IPS DF 4.7 (cell line): ENCODE measurements at regions not wholly inside any gene's neighbourhood (a gene's known extent, or its start where the extent isn't known, plus 50 kb on each side); places are given as distances from the start of the nearest gene placed in this dataset.
"Not testable (repeated sequence)": the region's sequence is repeated elsewhere in the genome, so short reads cannot be mapped to it uniquely, and the experiment has no call there.

Experiments
- DNase-seq: peaks from one replicate; pipeline ENCODE4 v3.0.0-alpha.2; 2013; ENCODE audit warnings: low spot score; ENCODE audit errors: extremely low read depth

DNA sequence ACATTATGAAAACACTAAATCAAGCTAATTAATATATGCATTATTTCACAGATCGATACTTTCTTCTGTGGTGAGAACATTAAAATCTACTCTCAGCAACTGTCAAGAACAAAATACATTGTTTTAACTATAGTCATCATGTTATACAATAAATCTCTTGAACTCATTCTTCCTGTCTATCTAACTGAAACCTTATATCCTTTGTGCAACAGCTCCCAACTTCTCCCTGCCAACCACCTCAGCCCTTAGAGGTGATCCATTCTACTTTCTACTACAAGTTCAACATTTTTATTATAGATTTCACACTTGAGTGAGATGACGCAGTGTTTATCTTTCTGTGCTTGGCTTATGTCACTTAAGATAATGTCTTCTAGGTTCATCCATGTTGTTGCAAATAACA is 535.2 kb upstream of the CRIM1 start:
- DNase-seq, result no peak

DNA sequence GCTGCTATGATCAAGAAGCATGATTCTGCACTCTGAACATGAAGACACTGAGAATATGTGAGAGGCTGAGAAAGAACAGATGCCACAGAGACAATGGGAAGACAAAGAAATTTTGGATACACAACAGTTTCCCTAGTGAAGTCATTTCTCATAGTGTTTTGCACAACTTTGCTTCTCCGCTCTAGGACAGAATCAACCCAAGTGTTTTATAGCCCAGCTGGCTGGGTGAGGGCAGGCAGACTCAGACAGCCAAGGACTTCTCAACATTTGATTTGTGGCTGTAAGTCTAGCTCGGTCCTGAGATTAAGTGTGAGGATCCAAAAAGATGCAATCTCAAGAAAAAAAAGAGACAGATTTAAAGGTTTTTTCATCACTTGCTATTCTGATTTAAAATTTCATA is 536.5 kb upstream of the CRIM1 start:
- DNase-seq, result no peak

DNA sequence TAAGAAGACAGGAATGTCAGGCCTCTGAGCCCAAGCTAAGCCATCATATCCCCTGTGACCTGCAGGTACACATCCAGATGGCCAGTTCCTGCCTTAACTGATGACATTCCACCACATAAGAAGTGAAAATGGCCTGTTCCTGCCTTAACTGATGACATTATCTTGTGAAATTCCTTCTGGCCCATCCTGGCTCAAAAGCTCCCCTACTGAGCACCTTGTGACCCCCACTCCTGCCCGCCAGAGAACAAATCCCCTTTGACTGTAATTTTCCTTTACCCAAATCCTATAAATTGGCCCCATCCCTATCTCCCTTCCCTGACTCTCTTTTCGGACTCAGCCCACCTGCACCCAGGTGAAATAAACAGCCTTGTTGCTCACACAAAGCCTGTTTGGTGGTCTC is 537.2 kb upstream of the CRIM1 start:
- DNase-seq, result not testable (repeated sequence)

DNA sequence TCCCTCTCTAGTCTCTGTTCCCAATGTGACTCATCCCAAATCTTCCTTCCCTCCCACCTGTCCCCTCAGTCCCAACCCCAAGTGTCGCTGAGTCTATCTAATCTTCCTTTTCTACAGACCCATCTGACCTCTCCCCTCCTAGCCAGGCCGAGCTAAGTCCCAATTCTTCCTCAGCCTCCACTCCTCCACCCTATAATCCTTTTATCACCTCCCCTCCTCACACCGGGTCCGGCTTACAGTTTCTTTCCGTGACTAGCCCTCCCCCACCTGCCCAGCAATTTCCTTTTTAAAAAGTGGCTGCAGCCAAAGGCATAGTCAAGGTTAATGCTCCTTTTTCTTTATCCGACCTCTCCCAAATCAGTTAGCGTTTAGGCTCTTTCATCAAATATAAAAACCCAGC is 541.0 kb upstream of the CRIM1 start:
- not testable (repeated sequence) for DNase-seq

DNA sequence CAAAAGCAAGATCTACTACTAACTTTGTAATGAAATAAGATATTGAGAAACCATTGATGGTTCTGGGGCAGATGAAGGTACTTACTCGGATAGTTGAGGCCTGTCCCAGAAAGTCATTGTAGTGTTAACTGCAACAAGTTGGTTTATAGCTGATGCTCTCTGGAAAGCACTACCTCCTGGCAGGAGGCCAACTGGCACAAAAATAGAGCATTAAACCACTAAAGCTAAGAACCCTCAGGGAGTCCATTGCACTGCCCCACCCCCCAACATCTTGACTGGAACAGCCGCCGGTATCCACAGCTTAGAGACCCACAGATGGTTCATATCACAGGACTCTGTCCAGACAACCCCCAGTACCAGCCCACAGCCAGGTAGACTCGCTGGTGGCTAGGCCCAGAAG is 552.5 kb upstream of the CRIM1 start:
- no peak for DNase-seq

DNA sequence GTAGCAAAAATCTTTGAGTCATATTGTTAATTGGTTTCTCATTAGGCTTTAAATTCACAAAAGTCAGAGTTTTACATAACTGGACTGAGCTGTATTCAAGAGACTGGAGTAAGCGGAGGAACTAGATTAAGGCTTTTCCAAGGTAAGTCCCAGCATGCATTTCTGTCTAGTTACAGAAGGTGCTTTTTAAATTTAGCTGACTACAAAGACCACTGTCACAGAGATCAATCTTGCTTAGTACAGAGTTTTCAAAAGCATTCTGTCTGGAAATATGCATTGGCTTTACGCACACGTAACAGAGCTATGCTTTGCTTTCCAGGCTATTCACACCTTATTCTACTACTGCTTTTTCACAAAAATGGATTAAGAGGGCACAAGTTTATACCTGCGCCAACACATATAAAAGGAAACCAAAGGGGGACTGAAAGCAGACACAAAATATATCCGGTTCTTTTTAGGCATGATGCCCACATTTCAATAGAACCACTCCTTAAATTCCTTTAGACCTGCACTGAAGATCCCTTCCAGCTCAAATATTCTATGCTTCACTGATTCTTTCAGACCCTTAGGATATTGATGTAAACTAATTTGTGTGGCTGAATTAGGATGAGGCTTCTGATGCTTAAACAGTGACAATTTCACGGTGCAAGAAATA is 560.7 kb upstream of the CRIM1 start:
- DNase-seq, result no peak

DNA sequence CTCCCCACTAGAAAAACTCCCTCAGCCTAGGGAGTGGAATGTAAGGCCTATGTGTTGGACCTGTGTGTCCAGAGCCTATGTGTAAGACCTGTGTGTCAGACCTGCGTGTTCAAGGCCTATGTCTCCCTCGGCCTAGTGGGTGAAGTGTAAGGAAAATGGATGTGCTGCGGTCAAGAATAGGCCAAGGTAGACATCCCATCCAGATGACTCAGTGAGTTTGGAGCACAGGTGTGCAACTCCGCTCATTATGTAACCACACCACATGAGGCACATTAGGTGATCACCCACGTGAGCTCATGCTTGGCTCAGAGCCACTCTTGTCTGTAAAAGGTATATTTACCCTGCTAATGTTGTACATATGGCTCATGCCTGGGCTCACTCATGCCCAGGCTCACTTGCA is 565.3 kb upstream of the CRIM1 start:
- DNase-seq, result no peak

DNA sequence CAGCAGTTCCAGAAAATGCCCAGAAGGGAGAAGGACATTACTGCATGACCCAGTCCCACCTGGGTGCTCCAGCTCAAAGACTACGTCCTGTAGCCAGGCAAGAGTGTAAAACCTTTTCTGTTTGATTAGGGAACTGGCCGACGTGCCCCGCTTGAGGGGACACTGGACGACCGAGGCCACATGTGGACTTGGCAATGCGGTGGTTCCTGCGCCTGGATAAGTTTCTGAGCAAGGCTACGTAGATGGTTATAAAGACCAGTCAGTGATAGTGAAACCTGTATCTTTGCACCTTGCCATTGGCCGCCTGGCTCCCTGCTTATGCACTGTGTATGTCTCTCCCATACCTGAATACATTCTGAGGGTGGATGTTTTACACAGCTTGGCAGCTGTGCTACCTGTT is 567.0 kb upstream of the CRIM1 start:
- no peak for DNase-seq

DNA sequence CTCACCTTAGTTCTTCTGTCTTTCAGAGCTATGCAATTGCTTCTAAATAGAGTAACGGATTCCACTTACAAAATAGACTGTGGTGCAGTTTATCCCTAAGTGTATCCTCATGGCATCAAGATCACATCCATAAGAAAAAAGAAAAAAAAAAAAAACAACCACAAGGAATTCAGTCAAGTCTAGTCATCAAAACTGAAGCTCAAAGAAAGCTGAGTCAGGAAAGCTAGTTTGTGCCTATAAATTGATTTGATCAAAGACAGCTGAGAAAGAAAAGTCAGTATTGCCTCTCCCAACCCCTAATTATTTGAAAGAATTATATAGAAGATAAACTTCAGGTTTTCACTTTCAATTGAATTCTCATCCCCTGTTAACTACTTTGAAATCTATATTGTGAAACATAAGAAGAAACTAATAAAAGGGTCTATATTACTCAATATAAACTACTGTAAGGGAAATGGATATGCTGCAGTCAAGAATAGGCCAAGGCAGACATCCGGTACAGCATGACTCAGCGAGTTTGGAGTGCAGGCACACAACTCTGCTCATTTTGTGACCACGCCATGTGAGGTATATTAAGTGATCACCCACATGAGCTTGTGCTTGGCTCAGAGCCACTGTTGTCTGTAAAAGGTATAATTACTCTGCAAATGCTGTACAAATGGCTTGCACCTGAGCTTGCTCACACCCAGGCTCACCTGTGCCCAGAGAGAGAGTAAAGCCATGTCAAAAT is 568.1 kb upstream of the CRIM1 start:
- DNase-seq, result peak; percentile 5

DNA sequence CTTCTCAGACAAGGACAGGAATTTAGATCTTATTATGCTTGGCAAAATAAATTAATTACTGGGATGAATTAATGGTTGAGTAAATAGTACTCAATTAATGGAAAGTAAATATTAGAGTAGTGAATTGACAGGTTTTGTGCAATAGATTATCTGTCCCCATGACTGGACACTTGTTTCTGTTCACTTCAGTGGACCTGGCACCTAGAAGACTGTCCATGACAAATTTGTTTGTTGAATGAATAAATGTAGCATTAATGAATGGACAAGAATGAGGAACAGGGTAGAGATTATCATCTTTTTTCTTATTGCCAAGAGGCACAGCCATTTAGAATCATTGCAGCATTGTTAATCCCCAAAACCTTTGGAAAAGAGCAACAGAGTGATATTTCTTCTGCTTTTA is 570.0 kb upstream of the CRIM1 start:
- no peak for DNase-seq

DNA sequence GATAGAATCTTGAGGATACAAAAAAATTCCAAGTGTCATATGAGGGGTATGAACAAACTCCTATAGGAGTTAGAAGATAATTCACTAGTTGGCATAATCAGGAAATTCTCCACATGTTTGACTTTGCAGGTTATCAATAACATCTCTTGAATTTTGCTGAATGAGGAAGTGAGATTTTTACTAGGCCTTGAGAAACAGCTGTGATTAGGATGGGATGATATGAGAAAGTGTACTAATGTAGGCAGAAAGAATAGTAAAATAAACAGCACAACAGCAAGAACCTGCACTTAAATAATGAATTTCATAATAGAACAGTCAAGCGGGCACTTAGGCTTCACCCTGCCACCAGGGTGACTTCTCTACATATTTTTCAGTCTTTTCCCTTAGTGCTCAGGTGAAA is 570.8 kb upstream of the CRIM1 start:
- no peak for DNase-seq

DNA sequence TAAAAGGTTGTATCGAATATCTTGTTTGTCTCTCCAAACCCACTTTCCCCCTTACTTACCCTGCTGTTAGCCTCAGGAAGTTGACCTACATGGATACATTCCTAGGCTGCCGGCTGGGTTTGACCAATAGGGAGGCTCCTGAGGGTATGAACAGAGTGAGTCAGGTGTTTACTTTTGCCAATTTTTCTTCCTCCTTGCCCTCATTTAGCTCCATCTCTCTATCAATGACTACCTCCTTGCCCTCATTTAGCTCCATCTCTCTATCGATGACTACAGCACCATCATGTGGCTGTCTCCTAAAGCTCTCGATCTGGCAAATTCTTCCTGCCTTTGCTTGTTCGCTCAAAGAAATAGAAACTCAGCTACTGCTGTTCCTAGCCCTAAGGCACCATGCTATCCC is 571.9 kb upstream of the CRIM1 start:
- peak; percentile 22 for DNase-seq

DNA sequence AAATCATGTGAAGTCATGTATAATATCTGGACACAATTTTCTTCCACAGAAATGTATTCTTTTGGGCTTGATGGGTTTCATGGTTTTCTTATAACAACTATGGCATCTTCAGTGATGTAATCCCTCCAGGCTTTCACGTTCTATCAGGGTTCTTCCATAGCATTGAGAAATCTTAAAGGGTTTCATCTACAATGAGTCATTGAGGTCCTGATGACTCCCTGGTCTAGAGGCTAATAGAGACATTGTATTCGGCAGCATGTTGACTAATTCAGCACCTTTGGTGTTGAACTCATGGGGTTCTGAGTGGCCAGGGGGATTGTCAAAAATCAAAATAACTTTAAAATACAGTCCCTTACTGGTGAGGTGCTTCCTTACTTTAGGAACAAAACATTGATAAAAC is 614.0 kb upstream of the CRIM1 start:
- no peak for DNase-seq

DNA sequence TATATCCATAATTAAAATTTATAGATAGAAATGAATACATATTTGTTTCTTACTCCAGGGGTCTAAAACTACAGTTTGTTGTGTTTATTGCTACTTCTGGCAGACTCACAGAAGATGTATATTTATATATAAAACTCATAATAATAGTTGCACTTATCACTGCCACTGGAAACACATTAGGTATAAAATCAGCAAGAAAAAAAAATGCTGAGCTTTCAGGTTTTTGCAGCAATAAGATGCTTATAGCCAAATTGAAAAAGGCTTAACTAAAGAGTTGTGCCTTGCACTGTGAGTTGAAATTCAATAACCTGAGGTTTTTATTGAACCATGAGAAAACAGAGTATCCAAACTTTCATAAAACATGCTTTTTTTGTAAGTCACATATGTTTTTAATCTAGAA is 623.9 kb upstream of the CRIM1 start:
- no peak for DNase-seq

DNA sequence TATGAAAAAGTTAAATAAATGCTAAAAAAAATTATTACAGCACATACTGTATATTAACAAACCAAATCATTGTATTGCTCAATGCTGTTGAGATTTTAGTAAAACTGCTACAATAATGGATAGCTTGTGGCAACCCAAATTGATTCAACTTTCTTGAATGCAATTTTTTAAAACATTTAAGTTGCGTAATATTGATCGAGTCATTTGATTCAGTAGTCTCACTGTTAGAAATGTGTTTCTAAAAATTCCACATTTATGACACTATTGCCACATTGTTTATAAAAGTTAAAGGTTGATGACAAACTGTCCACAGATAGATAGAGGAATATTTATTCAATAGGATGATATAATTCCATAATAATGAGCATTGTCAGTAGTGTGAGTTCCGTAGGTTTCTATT is 640.7 kb upstream of the CRIM1 start:
- no peak for DNase-seq

DNA sequence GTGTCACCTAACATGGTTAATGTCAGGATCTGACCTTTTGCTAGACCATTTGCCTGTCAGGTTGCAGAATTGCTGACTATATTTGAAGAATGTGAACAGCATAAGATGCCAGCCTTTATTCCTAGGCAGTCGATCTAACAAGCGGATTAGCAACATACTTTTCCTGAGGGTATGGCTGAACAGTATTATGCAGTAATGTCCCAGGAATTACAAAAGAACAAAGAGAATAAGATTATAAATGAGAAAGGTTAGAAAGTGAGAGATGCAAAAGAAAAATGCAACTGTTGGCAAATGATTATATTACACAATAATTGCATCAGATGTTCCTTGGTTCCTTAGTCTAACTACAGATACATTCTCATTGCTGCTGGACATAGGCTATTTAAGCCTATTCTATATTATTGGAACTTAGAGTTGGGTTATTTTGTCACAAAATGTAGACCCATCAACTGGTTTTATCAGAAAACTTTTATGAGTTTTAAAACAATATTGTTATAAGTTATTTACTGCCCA is 647.1 kb upstream of the CRIM1 start:
- no peak for DNase-seq

DNA sequence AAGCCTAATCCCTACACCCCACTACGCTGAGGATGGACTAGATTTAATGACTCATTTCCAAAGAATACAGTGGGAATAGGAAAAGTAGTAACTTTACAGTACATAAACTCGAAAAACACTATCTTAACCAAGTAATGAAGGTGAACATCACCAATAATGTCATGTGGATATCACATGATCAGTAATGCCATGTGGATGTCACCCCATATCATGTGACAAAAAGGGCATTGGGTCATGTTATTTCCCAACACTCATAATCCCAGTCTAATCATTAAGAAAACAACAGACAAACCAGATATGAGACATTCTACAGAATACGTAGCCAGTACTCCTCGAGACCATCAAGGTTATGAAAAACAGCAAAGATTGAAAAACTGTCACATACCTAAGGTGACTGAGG is 667.3 kb upstream of the CRIM1 start:
- DNase-seq, result no peak

DNA sequence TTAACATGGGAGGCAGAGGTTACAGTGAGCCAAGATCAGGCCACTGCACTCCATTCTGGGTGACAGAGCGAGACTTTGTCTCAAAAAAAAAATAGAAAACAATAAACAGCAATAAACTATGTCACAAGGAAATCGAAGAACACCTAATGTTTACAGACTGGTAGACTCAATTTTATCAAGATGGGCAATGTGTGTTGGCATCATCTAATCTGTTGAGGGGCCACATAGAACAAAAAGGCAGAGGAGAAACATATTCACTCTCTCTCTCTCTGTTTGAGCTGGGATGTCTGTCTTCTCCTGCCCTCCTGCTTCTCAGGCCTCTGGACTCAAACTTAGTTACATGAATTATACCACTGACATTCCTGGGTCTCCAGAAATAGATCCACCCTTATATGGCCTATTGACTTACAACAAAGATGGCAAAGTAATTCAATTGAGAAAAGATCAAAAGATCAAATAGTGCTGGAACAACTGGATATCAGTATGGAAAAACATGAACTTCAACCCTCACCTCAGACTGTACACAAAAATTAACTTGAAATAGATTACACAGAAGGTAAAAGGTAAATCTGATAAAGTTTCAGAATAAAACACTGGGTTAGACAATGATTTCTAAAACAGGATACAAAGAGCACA is 703.8 kb upstream of the CRIM1 start:
- no peak for DNase-seq

DNA sequence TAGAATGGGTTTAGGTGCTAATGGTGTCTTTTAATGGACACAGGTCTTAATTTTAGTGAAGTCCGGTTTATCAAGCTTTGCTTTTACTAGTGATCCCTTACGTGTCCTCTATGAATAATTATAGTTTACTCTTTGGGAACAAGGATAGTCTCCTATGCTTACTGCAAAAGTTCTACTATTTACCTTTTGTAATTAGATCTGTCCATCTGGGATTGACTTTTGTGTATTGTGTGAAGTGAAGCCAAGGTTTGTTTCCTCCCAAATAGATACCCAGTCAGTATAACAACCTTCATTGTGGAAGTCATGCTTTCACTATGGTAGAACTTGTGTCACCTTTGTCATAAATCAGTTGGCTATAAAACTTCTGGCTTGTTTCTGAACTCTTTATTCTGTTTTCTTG is 740.9 kb upstream of the CRIM1 start:
- no peak for DNase-seq

DNA sequence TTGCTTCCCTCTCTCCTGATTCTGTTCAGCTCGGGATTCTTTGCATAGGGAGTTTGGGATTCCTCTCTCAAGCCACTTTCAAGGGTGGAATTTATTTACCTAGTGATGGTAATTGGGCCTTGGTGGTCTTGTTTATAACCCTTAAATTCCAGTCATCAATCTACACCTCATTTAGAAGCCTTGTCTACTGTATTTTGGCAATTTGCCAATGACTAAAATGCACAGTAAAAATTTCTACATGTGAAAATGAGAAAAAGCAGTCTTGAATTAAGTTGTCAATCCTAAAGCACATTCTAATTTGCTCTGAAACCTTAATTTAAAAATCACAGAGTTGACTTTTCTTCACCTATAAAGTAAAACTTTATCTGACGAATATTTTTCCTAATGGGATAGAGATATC is 749.2 kb upstream of the CRIM1 start:
- DNase-seq, result no peak

DNA sequence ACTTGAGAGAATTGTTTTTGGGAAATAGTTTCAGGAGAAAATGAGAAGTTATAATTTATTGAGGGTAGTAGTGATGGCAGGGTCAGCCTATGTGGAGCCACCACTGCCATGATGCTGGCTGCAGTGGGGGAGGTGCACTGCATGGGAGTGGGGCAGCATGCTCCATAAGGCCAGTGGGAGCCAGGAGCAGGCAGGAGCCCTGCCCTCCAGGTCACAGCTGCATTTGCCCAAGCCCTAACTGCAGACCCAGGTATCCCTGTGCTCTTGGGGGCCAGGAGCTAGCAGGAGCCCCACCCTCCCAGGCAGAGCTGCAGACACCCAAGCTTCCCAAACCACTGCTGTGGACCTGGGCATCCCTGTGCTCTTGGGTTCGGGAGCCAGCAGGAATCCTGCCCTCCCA is 757.3 kb upstream of the CRIM1 start:
- DNase-seq, result no peak

DNA sequence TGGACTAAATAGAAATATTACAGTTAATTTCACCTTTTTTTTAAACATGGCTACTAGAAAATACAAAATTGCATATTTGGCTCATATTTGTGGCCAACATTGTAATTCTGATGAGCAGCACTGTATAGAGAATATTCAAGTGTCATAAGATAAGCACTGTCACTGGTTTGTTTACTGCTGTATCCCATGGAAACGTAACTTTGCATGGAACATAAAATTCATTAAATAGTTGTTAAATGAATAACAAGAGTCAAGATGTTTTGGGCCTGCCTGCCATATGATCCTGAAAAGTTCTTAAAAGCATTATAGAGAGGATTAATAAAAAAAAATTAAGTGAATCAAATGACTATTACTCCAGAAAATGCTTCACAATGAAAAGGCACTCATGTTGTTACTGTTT is 763.7 kb upstream of the CRIM1 start:
- DNase-seq, result no peak

DNA sequence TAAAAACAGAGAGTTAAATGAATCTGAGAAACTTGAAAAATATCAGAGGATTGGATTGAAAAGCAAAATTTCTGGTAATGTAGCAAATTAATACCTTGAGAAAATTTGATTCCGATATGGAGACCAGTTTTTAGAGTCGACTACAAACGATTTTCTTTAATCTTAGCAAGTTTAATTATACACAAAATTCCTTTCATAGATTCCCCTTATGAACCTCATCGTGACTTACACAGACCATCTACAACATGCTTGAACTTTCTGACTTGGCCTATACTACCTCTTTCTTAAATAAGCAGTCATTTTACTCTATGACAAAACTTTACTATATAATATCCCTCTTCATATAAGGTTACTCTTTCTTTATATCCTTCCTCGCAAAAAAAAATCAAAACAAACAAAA is 769.6 kb upstream of the CRIM1 start:
- DNase-seq, result no peak
